ENCODE measurements at regions not wholly inside any gene's neighbourhood (a gene's known extent, or its start where the extent isn't known, plus 50 kb on each side); places are given as distances from the start of the nearest gene placed in this dataset.

DNA sequence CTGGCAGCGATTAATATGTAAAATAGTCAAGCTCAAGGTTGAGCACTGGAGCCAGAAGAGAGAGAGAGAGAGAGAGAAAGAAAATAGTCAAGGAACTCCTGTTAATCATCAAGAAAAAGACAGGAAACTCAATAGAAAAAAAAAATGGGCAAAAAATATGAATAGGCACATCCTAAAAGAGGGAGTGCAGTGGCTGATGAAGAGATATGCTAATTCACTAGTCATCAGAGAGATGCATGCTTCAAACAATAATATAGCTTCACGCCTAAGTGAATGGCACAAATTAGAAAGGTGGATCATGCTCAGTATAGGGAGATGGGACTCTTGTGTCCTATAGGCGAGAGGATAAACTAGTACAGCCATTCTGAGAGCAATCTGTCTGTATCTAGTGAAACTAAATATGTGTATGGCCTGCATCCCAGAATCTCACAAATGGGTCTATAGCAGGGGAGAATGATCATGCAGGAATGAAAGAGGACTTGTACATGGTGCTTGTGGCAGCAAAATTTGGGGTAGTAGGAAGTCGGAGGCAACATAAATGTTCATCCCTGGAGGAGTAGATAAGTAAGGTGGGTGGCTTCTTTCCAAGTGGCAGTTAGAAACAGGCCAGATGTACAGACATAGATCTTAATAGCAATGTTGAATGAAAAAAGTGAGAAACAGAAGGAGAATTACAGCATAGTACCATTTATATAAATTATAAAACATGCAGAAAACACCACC, 176.8 kb downstream of the VEGFA start:
- DNase-seq: no peak

DNA sequence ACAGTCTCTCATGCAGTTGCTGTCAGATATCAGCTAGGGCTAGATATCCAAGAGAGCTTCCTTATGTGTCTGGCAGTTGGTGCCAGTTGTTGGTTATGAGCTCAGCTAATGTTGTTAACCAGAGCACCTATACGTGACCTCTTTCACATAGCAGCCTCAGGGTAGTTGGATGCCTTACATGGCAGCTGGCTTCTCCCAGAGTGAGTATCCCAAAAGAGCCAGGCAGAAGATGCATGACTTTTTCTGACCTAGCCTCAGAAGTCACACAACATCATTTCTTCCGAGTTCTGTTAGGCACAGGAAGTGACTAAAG, 175.7 kb downstream of the VEGFA start:
- DNase-seq: no peak

- no peak for DNase-seq
Observed at GRCh38 chr6:43944908-43945767, 175.1 kb downstream of the VEGFA start.

GRCh38 chr6:43943781-43944250, 173.8 kb downstream of the VEGFA start:
- no peak for DNase-seq

GRCh38 chr6:43943099-43943766, 173.2 kb downstream of the VEGFA start:
- DNase-seq: no peak

- no peak for DNase-seq
Observed at GRCh38 chr6:43942616-43943015, 172.6 kb downstream of the VEGFA start.

DNA sequence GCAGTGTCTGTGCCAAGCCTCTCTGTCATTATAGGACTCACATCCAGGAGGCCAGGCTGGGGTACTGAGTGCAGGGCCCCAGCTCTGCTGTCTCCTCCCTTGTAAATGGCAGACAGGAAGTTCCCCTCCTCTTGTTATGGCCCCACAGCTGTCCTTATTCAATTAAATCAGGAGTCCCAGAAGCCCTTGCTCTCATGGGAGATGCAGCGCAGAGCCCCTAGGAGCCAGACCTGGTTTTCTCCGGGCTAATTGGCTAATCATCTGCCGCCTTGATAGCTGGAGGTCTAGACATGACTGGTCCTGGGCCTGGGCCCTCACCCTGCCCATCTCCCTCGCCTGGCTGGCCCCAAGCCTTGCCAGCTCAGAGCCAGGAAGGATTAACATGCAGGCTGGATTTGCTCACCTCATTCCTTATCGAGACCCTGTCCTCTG, 172.0 kb downstream of the VEGFA start:
- no peak for DNase-seq

DNA sequence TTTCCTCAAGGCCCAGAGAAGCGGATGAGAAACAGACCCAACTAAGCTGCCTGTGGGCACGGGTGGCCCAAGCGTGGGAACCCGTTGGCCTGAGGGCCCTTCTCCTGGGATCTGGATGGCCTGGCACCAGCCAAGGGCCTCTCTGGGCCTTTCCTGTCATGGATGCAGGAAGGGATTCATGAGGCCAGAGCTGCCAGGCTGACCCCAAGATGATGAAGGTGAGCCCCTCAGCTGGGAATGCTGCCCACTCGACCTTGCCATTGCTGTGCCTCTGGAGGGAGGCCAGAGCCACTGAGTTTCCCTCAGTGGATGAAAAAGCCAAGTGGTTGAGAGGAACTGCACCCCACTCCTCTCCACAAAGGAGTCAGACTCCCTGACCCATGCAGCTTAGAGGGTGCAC, 171.2 kb downstream of the VEGFA start:
- no peak for DNase-seq

GRCh38 chr6:43940393-43941087, 170.5 kb downstream of the VEGFA start:
- no peak for DNase-seq

DNA sequence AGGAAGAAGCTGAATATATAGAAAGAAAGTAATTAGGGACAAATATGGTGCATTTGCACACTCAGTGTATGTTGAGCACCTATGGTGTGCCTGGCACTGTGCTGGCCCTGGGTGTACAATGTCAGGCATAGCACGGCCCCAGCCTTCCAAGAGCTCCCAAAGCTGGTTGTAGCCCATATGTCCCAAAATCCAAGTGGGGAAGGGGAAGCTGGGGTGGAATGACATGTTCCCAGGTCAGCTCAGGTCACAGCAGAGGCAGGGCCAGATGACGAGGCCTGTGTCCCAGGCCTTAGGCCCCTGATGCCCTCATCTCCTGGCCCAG, 170.0 kb downstream of the VEGFA start:
- DNase-seq: no peak

DNA sequence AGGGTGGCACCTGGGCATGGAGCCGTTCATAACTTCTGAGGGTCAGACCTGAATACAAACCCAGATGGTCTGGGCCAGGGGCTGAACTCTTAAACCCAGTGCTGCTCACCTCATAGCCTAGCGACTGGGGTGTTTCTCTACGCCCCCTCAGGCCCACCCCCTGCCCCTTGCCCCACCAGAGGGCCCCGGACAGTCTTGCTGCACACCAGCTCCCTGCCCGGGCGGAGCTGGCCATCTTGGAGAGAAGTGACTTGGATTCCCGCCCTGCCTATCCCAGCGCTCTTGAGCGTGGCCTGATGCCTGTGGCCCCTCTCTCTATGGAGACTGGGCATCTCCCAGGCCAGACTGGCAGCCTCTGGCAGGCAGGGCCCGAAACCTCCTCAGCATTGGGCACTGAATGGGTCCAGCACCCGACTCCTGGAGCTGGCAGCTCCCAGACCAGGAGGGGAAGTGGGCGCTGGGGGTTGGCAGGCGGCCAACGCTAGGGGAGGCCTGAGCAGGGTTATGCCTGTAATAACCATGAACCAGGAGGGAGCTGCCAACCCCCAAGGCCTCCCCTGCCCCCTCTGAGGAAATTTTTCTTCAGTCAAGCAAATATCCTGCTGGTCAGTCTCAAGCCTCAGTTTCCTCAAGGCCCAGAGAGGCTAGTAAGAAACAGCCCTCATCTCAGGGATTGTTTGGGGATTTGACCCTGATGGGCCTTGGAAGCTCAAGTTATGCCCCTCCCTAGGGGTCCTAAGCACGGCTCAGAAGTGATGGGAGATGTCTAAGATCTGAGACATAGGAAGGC, 169.5 kb downstream of the VEGFA start:
- no peak for DNase-seq

- DNase-seq: no peak
Observed at GRCh38 chr6:43938178-43939105, 168.4 kb downstream of the VEGFA start.

DNA sequence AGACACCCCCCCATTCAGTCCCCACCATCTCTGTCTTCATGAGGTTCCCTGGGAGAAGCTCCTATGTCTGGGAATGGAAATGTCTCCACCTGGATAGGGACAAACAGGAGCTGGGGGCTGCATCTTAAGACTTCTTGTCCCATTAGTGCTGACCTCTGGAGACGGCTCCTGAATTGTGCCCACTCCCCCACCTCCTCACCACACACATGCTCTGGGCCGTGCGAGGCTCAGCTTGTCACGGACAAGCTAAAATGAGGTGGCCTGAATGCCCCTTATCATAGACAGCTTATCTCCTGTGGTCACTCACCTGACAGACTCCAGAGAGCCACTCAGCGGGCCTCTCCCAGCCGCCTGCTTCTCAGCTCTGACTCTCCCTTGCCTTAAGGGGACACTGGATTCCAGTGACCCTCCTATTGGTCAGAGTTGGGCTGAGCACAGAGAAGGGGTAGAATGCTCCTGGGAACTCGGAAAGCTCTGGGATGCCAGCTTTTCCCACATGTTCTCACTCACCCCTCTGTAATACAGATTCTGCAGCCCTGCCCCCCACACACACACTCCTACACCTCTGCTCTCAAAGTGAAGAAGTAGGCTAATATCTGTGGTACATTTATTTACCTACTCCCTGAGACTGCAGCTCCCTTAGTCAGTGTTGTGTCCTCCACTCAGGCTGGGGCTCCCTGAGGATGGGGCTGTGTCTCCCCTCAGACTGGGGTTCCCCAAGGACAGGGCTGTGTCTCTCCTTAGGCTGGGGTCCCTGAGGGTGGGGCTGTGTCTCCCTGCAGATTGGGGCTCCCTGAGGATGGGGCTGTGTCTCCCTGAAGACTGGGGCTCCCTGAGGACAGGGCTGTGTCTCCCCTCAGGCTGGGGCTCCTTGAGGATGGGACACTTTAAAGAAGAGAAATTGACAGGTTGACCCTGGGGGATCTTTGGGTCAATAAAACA, 167.5 kb downstream of the VEGFA start:
- DNase-seq: no peak

- no peak for DNase-seq
Observed at GRCh38 chr6:43936476-43936875, 166.5 kb downstream of the VEGFA start.

GRCh38 chr6:43935921-43936439, 166.0 kb downstream of the VEGFA start:
- DNase-seq: no peak

DNA sequence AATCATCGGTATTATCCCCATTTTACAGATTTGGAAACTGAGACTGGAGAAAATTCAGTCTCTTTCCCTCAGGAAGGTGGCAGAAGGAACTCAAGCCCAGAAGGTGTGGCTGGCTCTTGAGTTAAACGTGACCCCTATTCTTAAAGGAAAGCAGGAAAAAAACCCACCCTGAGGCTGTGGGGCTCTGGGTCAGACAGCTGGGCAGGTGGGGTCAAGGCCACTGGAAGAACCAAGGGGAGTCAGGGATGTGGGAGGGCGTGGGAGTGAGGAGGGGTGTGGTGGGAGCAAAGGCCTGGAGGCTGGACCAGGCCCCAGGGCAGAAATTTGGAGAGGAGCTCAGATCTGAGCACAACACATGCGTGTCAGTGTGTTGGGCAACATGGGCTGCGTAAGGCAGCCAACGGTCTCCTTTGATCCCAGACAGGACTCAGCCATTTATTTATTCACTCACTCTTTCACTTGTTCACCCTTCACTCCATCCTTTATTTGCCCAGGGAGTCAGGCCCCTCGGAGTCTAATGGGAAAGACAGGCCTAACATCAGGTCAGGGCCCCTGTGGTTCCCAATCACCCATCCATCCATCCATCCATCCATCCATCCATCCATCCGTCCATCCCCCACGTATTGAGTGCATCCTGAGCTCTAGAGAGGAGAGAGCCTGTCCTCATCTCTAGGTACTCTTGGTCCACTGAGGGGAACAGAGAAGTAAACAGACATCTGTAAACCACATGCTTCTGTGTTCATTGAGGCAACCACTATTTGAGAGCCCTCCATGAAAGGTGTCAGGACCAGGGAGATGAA, 165.0 kb downstream of the VEGFA start:
- DNase-seq: no peak

DNA sequence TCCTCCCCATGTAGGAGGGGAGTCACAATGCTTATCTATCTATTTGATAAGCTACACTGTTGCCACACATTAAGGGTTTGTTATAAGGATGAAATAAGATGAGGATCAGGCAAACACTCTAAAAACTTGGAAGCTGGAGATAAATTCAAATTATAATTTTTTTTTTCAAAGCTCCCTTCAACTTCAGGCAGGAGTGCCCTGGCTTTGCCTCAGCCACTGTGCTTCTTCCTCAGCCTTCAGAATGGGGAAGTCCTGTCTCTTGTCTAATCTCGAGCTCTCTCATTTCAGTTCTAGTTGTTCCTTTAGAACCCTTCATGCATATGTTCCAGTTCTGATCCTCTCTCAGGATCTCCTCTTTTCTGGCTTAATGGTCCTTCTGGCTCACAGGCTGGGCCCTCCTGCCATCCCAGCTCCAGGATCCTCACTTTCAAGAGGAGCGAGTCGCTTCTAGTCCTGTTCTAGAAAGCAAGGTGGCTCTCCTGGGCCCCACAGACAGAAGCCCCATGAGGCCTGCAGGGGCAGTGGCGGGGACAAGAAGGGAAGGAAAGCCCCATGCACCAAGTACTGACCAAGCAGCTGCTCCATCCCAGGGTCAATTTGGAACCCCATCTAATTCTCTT, 164.3 kb downstream of the VEGFA start:
- DNase-seq: no peak

DNA sequence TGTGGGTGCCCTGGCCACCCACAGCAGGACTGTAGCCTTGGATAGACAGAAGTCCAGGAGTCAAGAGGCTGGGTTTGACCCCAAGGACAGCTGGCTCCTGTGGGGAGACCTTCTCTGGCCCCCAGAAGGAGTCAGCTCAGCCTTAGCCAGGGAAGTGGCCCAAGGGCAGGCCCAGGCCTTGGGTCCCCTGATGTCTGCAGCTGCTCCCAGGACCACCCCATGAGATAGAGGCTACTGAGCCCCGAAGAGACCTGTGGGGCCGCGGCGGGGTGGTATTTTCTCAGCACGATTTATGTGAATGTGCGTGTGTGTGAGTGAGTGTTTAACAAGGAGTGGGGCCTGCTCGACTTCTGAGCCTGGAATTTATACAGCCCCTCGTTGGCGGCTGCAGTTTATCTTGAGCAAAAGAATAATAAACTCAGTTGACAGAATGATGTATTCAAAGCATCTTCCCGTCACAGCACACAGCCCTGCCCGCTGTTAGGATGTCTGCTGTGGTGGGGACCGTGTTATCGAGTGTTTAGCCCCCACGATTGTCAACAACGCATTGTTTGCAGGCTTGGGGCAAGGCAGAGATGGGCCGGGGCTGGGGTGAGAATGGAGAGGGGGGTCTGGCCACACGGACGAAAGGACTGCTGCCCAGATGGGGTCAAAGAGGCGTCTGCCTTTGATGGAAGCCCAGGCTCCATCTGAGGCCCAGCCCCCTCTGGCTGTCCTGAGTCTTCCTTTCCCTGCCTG, 163.3 kb downstream of the VEGFA start:
- DNase-seq: no peak
